ENCODE measurements at regions not wholly inside any gene's neighbourhood (a gene's known extent, or its start where the extent isn't known, plus 50 kb on each side); places are given as distances from the start of the nearest gene placed in this dataset.
A peak's percentile ranks its signal among the peaks of the same experiment; 100 is the strongest.

DNA sequence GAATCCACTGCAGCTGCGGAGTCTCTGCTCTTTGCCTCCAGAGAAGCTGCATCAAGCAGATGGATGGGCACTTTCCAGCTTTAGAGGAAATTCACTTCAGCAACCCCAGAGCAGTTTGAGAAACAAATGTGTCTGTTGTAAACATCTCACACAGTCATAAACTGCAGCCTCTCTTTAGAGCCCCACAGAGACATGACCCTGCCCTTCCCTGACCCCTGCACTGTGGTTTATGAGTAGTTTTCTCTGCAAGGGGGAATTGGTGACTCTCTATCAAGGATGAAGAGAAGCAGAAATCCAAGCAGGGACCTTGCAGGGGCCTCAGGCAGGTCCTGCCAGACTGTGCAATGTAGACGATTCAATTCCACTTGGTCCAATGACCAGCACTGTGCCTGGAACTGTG lies 160.2 kb downstream of the SH2D4B start:
- no peaks in the 10 kb centered on the region for H3K36me3 Mint-ChIP-seq
- ATAC-seq (ENCODE audit: low read depth) = no peak
- H3K9me3 Mint-ChIP-seq = no peaks in the 10 kb centered on the region
- H3K27me3 Mint-ChIP-seq = peaks cover 9% of the 10 kb centered on the region
- H3K27ac Mint-ChIP-seq = no peak overlapping the region
- no peak overlapping the region for H3K4me3 Mint-ChIP-seq
- no peak for DNase-seq
- H3K4me1 Mint-ChIP-seq = no peaks in the 10 kb centered on the region
- POLR2A ChIA-PET = no interaction called here

DNA sequence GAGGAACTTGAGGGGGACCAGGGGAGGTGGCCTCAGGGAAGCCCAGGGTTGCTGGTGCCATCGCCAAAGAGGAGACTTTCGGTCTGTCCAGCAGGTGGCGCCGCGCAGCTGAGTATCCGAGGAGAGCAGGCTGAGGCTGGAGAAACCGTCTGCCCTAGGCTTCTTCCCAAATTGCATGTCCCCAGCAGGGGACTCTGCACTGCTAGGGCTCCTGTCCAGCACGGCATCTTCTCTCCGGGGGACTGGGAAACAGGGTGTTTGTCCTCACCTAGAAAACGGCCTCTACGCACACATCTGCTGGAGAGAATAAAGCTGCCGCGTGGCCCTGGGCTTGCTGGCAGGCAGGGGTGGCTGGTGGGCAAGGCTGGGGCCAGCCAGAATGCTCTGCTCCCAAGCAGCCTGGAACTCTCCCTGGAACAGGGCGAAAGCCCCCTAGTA lies 161.9 kb downstream of the SH2D4B start:
- DNase-seq (peak; percentile 82), ATAC-seq (ENCODE audit: low read depth) (peak; percentile 79)
- POLR2A ChIA-PET = no interaction called here
- Mint-ChIP-seq H3K36me3 (no peaks in the 10 kb centered on the region), H3K9me3 (no peaks in the 10 kb centered on the region), H3K4me1 (no peaks in the 10 kb centered on the region), H3K27me3 (peaks cover 10% of the 10 kb centered on the region), H3K4me3 (no peak overlapping the region), H3K27ac (no peak overlapping the region)

DNA sequence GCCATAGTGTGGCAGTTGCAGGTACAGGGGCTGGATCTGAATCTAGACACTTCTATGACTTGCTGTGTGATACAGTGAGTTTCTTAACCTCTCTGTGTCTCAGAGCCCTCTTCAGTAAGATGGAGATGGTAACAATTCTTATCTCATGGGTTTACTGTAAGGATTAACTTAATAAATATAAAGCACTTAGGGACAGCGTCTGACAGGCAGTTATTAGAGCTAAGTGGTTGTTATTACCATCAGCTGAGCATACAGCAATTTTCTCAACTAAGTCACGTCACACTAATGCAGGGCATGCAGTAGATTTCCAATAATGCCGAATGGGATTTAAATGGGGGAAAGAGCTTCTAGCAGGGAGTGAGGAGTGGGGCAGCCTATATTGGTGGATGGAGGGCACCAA lies 162.6 kb downstream of the SH2D4B start:
- peaks cover 10% of the 10 kb centered on the region for H3K27me3 Mint-ChIP-seq
- no peaks in the 10 kb centered on the region for H3K4me1 Mint-ChIP-seq
- POLR2A ChIA-PET = no interaction called here
- H3K27ac Mint-ChIP-seq = no peak overlapping the region
- H3K9me3 Mint-ChIP-seq = no peaks in the 10 kb centered on the region
- H3K4me3 Mint-ChIP-seq = no peak overlapping the region
- no peaks in the 10 kb centered on the region for H3K36me3 Mint-ChIP-seq
- no peak for DNase-seq
- ATAC-seq (ENCODE audit: low read depth) = no peak

DNA sequence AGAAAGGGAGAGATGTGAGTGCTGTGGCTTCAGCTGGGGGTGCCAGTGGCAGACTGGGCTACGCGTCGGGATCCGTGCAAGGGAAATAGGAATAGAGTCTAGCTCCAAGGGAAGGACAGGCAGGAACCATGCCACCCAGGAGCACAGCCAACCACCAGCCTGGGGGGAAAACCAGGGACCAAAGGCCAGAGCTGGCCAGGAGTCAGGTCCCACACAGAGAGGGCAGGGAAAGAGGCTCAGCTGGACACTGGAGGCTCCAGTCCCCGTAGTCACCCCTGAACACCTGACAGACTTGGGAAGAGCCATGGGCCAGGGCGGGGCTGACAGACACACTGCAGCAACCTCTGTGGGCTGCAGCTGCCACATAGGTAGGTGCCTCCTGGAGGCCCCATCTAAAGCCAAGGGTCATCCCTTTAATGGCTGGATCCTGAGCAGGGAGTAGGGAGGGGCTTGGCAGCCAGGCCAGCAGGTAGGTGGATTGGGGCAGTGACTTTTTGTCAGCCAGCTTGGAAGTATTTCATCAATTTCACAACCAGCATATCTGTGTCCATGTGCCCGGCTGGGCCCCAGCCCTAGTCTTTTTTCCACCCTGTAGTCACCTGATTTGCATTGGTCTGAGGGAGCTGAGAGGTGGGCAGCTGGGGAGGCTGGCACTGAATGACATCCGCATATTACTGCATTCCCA lies 163.2 kb downstream of the SH2D4B start:
- ATAC-seq (ENCODE audit: low read depth) (no peak), DNase-seq (no peak)
- POLR2A ChIA-PET = no interaction called here
- peaks cover 10% of the 10 kb centered on the region for H3K27me3 Mint-ChIP-seq
- H3K9me3 Mint-ChIP-seq = peaks cover 1% of the 10 kb centered on the region
- no peaks in the 10 kb centered on the region for H3K36me3 Mint-ChIP-seq
- H3K4me1 Mint-ChIP-seq = no peaks in the 10 kb centered on the region
- no peak overlapping the region for H3K27ac Mint-ChIP-seq
- no peak overlapping the region for H3K4me3 Mint-ChIP-seq

DNA sequence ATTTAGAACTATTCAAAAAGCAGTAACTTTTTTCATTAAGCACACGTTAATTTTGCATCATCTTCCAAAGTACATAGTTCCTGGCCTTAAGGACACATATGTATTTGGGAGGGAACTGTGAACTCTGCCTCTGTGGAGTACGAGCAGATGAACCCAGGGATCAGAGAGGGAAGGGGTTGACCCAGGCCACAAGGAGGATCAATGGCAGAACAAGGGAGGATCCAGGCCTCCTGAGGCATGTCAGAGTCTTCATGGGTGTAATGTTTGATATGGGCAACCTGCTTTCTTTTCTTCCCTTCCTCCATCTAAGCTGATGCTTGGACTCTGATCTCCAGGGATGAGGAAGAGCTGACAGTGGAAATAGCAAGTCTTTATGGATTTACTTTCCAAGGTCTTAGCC lies 164.0 kb downstream of the SH2D4B start:
- POLR2A ChIA-PET = no interaction called here
- H3K36me3 Mint-ChIP-seq = no peaks in the 10 kb centered on the region
- ATAC-seq (ENCODE audit: low read depth) (no peak), DNase-seq (no peak)
- no peak overlapping the region for H3K27ac Mint-ChIP-seq
- H3K4me3 Mint-ChIP-seq = no peak overlapping the region
- H3K27me3 Mint-ChIP-seq = peaks cover 7% of the 10 kb centered on the region
- no peaks in the 10 kb centered on the region for H3K4me1 Mint-ChIP-seq
- peaks cover 1% of the 10 kb centered on the region for H3K9me3 Mint-ChIP-seq

DNA sequence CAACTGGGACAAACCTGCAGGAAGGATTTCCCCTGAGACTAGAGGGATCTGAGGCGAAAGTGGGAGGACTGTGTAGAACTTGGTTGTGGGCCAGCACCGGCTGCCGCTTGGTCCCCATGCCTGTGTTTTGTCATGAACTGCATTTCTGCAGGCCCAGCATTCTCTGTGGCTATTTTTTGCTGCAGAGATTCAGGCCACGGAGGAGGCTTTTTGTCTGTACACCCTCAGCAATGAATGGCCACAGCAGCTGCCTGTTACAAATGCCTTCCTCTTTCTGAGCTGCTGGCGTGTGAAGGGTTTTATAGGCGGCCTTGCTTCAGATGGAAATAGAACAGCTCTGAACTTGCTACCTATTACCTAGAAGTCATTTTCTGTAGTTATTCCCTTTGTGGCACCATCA lies 164.4 kb downstream of the SH2D4B start:
- peaks cover 1% of the 10 kb centered on the region for H3K9me3 Mint-ChIP-seq
- POLR2A ChIA-PET = no interaction called here
- no peaks in the 10 kb centered on the region for H3K36me3 Mint-ChIP-seq
- H3K4me1 Mint-ChIP-seq = no peaks in the 10 kb centered on the region
- no peak for ATAC-seq (ENCODE audit: low read depth)
- no peak for DNase-seq
- H3K27ac Mint-ChIP-seq = no peak overlapping the region
- H3K27me3 Mint-ChIP-seq = peaks cover 7% of the 10 kb centered on the region
- no peak overlapping the region for H3K4me3 Mint-ChIP-seq

DNA sequence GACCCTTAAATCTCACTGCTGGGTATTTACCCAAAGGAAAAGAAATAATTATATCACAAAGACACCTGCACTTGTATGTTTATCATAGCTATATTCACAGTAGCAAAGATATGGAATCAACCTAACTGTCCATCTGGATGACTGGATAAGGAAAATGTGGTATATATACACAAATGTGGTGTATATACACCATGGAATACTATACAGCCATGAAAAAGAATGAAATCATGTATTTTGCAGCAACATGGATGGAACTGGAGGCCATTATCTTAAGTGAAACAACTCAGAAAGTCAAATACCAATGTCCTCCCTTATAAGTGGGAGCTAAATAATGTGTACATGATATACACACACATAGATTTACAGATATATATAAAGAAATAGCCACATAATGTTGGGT lies 168.2 kb downstream of the SH2D4B start:
- Mint-ChIP-seq H3K36me3 (no peaks in the 10 kb centered on the region), H3K4me1 (no peaks in the 10 kb centered on the region), H3K9me3 (peaks cover 1% of the 10 kb centered on the region), H3K27ac (no peak overlapping the region), H3K4me3 (no peak overlapping the region), H3K27me3 (peaks cover 7% of the 10 kb centered on the region)
- no peak for ATAC-seq (ENCODE audit: low read depth)
- DNase-seq = no peak
- POLR2A ChIA-PET = no interaction called here

DNA sequence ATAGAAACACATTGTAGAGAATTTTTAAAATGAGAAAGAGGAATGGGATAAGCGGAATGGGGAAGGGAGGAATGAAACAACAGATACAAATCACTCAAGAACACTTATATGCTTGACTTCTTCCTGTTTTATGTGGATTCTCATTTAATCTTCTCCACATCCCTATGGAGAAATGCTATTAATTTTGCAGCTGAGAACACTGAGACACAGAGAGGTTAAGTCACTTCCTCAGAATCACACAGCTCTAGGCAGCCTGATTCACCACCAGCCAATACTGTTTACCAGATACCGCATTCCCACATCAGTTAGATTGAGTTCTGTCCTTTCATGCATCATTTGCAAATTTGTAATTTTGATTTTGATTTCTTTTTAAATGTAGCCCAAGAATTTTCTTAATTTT lies 170.5 kb downstream of the SH2D4B start:
- Mint-ChIP-seq H3K4me3 (no peak overlapping the region), H3K36me3 (no peaks in the 10 kb centered on the region), H3K9me3 (peaks cover 1% of the 10 kb centered on the region), H3K27me3 (peaks cover 7% of the 10 kb centered on the region), H3K27ac (no peak overlapping the region), H3K4me1 (no peaks in the 10 kb centered on the region)
- ATAC-seq (ENCODE audit: low read depth) (no peak), DNase-seq (no peak)
- POLR2A ChIA-PET = no interaction called here

DNA sequence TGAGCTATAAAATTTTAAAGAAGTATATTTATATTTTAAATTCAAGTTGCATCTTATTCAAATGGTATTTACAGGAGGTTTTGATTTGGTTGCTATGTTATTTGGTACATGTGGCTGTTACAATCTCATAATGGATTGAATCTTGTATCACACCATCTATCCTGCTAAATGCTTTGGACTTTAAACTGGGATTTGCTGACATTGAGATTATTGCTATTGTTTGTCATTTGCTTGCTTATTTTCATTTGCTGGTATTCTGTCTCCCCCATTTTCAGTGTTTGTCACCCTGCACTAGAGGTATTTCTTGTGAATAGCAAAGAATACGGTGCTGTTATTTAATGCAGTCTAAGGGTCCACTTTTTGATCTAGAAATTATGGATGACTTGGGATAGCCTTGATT lies 171.1 kb downstream of the SH2D4B start:
- Mint-ChIP-seq H3K4me1 (no peaks in the 10 kb centered on the region), H3K9me3 (peaks cover 1% of the 10 kb centered on the region), H3K27ac (no peak overlapping the region), H3K36me3 (no peaks in the 10 kb centered on the region), H3K4me3 (no peak overlapping the region), H3K27me3 (peaks cover 4% of the 10 kb centered on the region)
- ATAC-seq (ENCODE audit: low read depth) (no peak), DNase-seq (no peak)
- POLR2A ChIA-PET = no interaction called here

DNA sequence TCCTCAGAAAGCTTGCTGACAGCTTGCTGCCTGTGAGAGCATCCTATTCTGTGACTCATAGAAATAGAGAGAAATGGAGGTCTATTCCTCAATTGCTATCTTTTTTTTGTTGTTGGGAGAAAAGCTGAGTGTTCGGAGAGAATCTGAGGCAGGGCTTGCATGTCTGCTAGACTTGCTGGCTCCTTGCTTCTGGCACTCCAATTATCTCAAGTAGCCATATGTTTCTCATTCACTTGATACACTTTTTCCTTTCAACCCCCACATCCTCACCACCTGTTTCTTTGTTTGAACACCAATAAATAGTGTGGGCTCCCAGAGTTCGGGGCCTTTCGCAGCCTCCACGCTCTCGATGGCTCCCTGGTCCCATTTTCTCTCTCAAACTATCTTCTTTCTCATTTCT lies 172.2 kb downstream of the SH2D4B start:
- Mint-ChIP-seq H3K9me3 (peaks cover 1% of the 10 kb centered on the region), H3K36me3 (no peaks in the 10 kb centered on the region), H3K4me1 (no peaks in the 10 kb centered on the region), H3K27me3 (peaks cover 4% of the 10 kb centered on the region), H3K27ac (no peak overlapping the region), H3K4me3 (no peak overlapping the region)
- POLR2A ChIA-PET = no interaction called here
- DNase-seq (no peak), ATAC-seq (ENCODE audit: low read depth) (no peak)

DNA sequence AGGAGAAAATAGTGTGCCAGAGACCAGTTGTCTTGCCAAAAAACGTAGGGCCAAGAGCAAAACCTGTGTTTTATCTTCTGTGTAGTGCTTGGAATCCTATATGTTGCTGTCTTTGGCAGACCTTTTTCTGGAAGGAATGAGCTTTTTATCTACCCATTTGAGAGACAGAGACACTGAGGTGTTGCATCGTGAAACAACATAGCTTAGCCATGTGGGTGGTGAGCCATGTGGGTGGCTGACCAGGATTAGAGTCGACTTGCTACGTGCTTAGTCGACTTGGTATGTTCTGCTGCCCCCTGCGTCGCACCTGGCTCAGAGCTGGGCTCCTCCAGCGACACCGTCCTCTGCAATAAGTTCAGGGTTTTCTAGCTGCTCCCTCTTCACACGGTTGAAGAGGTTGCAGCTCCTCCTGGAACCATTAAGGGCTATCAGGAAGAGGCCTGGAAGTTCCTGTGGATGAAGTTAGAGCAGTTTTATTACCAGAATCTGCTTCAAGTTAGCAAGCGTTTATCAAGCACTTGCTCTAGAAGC lies 175.8 kb downstream of the SH2D4B start:
- H3K4me3 Mint-ChIP-seq = no peak overlapping the region
- no peaks in the 10 kb centered on the region for H3K36me3 Mint-ChIP-seq
- H3K4me1 Mint-ChIP-seq = no peaks in the 10 kb centered on the region
- POLR2A ChIA-PET = no interaction called here
- no peaks in the 10 kb centered on the region for H3K9me3 Mint-ChIP-seq
- no peak overlapping the region for H3K27ac Mint-ChIP-seq
- peaks cover 4% of the 10 kb centered on the region for H3K27me3 Mint-ChIP-seq
- no peak for ATAC-seq (ENCODE audit: low read depth)
- no peak for DNase-seq

DNA sequence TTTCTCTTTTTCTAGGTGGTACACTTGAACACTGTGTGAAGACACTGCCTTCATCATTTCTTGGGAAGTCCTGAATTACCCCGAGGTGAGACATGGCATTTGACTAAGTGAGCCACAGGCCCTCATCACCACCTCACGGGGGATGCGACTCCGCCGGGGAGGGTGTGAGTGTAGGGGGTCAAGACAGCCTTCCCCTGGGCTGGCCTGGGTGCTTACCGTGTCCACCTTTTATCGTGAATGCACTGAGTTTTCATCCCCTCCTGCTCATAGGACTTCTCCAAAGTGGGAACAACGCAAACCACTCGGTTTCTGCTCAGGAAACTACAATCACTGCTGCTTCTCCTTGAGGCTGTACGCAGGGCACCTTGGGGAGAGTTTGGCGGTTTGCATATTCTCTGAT lies 176.9 kb downstream of the SH2D4B start:
- POLR2A ChIA-PET = no interaction called here
- DNase-seq = no peak
- no peaks in the 10 kb centered on the region for H3K36me3 Mint-ChIP-seq
- no peak overlapping the region for H3K27ac Mint-ChIP-seq
- peaks cover 4% of the 10 kb centered on the region for H3K27me3 Mint-ChIP-seq
- no peaks in the 10 kb centered on the region for H3K9me3 Mint-ChIP-seq
- ATAC-seq (ENCODE audit: low read depth) = no peak
- no peak overlapping the region for H3K4me3 Mint-ChIP-seq
- no peaks in the 10 kb centered on the region for H3K4me1 Mint-ChIP-seq

DNA sequence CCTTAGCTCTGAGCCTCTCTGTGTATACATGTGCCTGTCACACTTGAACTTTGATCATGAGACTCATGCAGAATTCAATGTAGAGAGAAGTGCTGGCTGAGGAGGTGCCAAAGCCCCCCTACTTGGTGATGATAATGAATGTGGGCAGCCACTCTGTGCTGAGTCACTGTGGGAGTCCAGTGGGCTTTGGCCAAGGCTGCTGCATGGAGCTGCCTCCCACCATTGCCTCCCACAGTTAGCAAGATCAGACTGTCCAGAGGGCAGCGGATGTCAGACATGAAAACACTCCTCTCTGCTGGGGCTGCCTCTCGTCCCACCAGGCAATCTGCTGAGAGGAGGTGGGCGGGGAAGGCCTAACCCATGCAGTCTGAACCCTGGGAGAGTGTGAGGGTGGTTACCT lies 180.3 kb downstream of the SH2D4B start:
- no peak for DNase-seq
- H3K4me3 Mint-ChIP-seq = no peak overlapping the region
- no peaks in the 10 kb centered on the region for H3K4me1 Mint-ChIP-seq
- no peaks in the 10 kb centered on the region for H3K36me3 Mint-ChIP-seq
- H3K9me3 Mint-ChIP-seq = no peaks in the 10 kb centered on the region
- POLR2A ChIA-PET = no interaction called here
- ATAC-seq (ENCODE audit: low read depth) = no peak
- no peaks in the 10 kb centered on the region for H3K27me3 Mint-ChIP-seq
- H3K27ac Mint-ChIP-seq = no peak overlapping the region

DNA sequence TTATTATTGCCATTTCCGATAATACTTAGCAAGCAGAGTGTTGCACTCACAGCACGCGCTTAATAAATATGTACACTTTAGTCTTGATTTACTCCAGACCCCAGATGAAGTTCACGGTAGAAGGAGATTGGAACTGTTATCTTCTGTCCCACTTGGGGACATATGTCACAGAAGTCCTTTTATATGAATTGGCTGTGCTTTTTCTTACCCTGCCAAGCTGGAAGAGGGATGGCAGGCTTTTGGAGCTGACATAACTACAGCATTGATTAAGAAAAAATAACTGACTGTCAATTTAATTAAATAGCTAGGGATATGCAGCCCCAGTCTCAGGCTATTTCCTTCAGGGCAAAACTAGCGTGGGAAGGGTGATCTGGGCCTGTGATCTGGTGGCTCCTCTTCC lies 182.2 kb downstream of the SH2D4B start:
- Mint-ChIP-seq H3K9me3 (no peaks in the 10 kb centered on the region), H3K4me1 (no peaks in the 10 kb centered on the region), H3K27me3 (no peaks in the 10 kb centered on the region), H3K4me3 (no peak overlapping the region), H3K36me3 (no peaks in the 10 kb centered on the region), H3K27ac (no peak overlapping the region)
- POLR2A ChIA-PET = no interaction called here
- DNase-seq (no peak), ATAC-seq (ENCODE audit: low read depth) (no peak)

DNA sequence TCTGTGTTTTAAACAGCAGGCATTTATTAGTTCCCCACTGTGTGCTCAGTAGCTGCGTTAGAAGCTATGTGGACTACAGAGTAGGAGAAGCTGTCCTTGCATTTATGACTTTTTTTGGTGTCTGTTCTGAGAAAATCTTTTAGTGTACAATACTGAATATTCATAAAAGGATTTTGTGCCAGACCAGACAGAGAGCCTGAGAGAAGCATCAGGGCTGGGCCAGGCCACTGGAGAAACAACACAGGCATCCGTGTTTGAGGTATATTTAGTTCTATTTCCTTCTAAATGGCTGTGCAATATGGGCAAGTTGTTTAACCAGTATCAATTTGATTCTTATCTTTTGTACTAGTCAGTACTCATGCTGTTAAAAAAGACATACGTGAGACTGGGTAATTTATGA lies 182.8 kb downstream of the SH2D4B start:
- peaks cover 1% of the 10 kb centered on the region for H3K27me3 Mint-ChIP-seq
- H3K9me3 Mint-ChIP-seq = no peaks in the 10 kb centered on the region
- DNase-seq = no peak
- no peak for ATAC-seq (ENCODE audit: low read depth)
- POLR2A ChIA-PET = no interaction called here
- H3K36me3 Mint-ChIP-seq = no peaks in the 10 kb centered on the region
- no peak overlapping the region for H3K4me3 Mint-ChIP-seq
- no peak overlapping the region for H3K27ac Mint-ChIP-seq
- no peaks in the 10 kb centered on the region for H3K4me1 Mint-ChIP-seq
